ENCODE measurements at regions not wholly inside any gene's neighbourhood (a gene's known extent, or its start where the extent isn't known, plus 50 kb on each side); places are given as distances from the start of the nearest gene placed in this dataset.

- H3K4me3 ChIP-seq (ENCODE audit: low read depth, low read length), result no peak overlapping the region
- DNase-seq (ENCODE audit: low read depth, low spot score), result peak; percentile 38
- in situ Hi-C loops (cut with HindIII; ENCODE audit: low sequenced_read_pairs), result no loop called here
- no peak for TF ChIP-seq CTCF (IDR thresholded peaks at IDR 0.05; ENCODE audit: low read depth, low read length)
These were observed 193.6 kb downstream of the UACA start for GRCh38 chr15:70569714-70570231.

- in situ Hi-C loops (cut with HindIII; ENCODE audit: low sequenced_read_pairs), result no loop called here
- DNase-seq (ENCODE audit: low read depth, low spot score), result peak; percentile 58
- TF ChIP-seq CTCF (IDR thresholded peaks at IDR 0.05; ENCODE audit: low read depth, low read length), result peak; percentile 77
- H3K4me3 ChIP-seq (ENCODE audit: low read depth, low read length), result no peak overlapping the region
These were observed 194.2 kb downstream of the UACA start for GRCh38 chr15:70569091-70569713.

- no peak for TF ChIP-seq CTCF (IDR thresholded peaks at IDR 0.05; ENCODE audit: low read depth, low read length)
- H3K4me3 ChIP-seq (ENCODE audit: low read depth, low read length), result no peak overlapping the region
- in situ Hi-C loops (cut with HindIII; ENCODE audit: low sequenced_read_pairs), result no loop called here
- DNase-seq (ENCODE audit: low read depth, low spot score), result no peak
These were observed 196.4 kb downstream of the UACA start for GRCh38 chr15:70566989-70567388.

GRCh38 chr15:70566047-70566835, 197.1 kb downstream of the UACA start:
- H3K4me3 ChIP-seq (ENCODE audit: low read depth, low read length), result no peak overlapping the region
- peak; percentile 26 for DNase-seq (ENCODE audit: low read depth, low spot score)
- in situ Hi-C loops (cut with HindIII; ENCODE audit: low sequenced_read_pairs), result no loop called here
- TF ChIP-seq CTCF (IDR thresholded peaks at IDR 0.05; ENCODE audit: low read depth, low read length), result peak; percentile 24

- no peak for DNase-seq (ENCODE audit: low read depth, low spot score)
- TF ChIP-seq CTCF (IDR thresholded peaks at IDR 0.05; ENCODE audit: low read depth, low read length), result no peak
- no peak overlapping the region for H3K4me3 ChIP-seq (ENCODE audit: low read depth, low read length)
- in situ Hi-C loops (cut with HindIII; ENCODE audit: low sequenced_read_pairs), result no loop called here
These were observed 199.7 kb downstream of the UACA start for GRCh38 chr15:70563561-70564095.

- no peak overlapping the region for H3K4me3 ChIP-seq (ENCODE audit: low read depth, low read length)
- in situ Hi-C loops (cut with HindIII; ENCODE audit: low sequenced_read_pairs), result no loop called here
These were observed 200.5 kb downstream of the UACA start for GRCh38 chr15:70562906-70563305.

More at GRCh38 chr15:70562906-70563305, 200.5 kb downstream of the UACA start:
- DNase-seq (ENCODE audit: low read depth, low spot score), result no peak
- no peak for TF ChIP-seq CTCF (IDR thresholded peaks at IDR 0.05; ENCODE audit: low read depth, low read length)
